ENCODE measurements at regions not wholly inside any gene's neighbourhood (a gene's known extent, or its start where the extent isn't known, plus 50 kb on each side); places are given as distances from the start of the nearest gene placed in this dataset.

DNA sequence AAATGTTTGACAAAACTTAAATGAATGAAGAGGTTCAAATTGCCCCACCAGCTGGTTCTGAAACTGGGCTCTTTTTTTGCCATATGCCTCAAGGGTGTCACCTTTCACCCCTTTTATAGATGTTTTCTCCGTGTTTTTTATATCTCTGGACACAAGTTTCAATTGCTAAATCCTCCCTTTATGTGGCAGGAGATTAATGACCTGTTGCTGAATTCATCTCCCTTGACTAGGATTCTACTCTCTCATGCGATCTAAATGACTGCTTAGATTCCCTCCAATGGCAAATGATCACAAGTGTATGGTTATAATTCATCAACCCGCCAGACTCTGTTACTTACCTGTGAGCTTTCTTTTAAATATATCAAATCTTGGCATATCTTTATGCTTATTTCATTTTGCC lies 677.0 kb upstream of the POT1 start:
- Histone ChIP-seq H3K27ac (no peak overlapping the region), H3K4me3 (no peak overlapping the region)

DNA sequence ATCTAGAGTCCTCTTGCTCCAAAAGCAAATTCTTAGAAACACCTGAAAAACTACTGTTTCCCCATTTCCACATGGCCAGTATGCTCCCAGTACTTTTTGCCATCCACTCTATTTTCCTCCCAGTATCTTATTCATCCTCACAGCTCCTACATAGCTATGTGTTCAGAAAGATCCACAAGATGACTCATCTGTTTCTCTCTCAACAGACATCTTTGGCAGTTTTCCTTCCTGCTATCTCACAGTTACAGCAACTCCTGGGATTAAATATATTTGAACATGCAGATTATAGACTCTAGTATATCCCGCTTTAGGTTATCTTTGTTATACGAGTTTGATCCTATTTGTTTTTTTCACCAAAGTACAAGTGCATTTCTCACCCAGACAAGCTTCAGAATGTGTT lies 675.6 kb upstream of the POT1 start:
- H3K27ac ChIP-seq, result no peak overlapping the region
- no peak overlapping the region for H3K4me3 ChIP-seq

GRCh38 chr7:125602441-125602840 lies 672.8 kb upstream of the POT1 start:
- Histone ChIP-seq H3K27ac (no peak overlapping the region), H3K4me3 (no peak overlapping the region)

GRCh38 chr7:125599387-125599786 lies 669.8 kb upstream of the POT1 start:
- Histone ChIP-seq H3K27ac (no peak overlapping the region), H3K4me3 (no peak overlapping the region)

DNA sequence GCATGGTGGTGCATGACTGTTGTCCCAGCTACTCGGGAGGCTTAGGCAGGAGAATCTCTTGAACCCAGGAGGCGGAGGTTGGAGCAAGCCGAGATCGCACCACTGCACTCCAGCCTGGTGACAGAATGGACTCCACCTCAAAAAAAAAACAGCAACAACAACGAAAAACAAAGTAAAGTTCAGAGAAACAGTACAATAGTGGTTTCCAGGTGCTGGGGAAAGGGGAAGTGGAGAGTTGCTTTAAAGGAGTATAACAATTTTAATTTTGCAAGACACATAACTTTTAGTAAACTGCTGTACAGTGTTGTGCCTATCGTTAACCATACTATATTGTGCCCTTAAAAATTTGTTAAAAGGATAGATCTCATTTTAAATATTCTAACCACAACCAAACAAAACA lies 662.7 kb upstream of the POT1 start:
- H3K27ac ChIP-seq, result no peak overlapping the region
- H3K4me3 ChIP-seq, result no peak overlapping the region

- Histone ChIP-seq H3K4me3 (no peak overlapping the region), H3K27ac (no peak overlapping the region)
Measured at GRCh38 chr7:125573126-125573525, 643.5 kb upstream of the POT1 start.

DNA sequence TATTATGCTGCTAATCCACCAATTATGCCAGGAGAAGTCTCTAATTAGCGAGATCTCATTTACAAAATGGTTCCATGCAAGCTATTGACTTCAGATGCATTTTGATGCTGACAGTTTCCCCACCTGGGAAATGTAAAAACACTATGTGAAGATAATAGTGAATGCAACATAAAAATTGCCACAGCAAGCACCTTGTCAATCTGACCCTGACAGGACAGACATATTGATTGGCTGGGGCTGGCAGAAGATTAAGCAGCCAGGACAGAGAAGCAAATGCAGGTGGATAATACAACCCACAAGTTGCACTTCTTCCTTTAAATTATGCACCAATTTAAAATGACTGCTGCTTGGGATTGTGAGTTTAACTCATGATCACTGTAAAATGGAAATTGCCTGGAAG lies 642.8 kb upstream of the POT1 start:
- H3K27ac ChIP-seq, result no peak overlapping the region
- H3K4me3 ChIP-seq, result no peak overlapping the region

GRCh38 chr7:125568799-125569198 lies 639.2 kb upstream of the POT1 start:
- H3K4me3 ChIP-seq, result no peak overlapping the region

GRCh38 chr7:125567686-125568085 lies 638.1 kb upstream of the POT1 start:
- Histone ChIP-seq H3K27ac (no peak overlapping the region), H3K4me3 (no peak overlapping the region)

More at GRCh38 chr7:125568799-125569198, 639.2 kb upstream of the POT1 start:
- H3K27ac ChIP-seq, result no peak overlapping the region

DNA sequence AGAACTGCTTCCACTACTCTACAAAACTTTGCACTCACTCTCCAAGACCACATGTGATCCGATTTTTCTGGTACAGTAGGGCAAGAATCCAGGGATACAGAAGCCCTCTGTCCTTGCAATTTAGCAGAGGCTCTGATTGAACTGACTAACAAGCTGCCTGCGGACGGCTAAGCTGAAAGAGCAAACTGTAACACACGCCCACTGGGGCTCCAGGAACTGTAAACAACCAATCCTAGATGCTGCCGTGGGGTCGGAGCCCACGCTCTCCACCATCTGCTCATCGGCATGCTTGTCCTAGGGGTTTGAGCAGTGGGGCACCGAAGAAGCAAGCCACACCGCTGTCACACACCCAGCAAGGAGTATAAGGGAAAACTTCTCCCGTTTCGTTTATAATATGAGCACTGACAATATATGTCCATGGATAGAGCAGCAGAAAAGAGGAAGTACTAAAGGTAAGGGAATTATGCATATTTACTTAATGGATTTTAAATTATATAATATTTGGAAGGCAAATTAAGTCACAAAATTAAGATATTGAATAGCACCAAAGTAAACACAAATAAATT lies 634.4 kb upstream of the POT1 start:
- no peak overlapping the region for H3K4me3 ChIP-seq
- H3K27ac ChIP-seq, result no peak overlapping the region

DNA sequence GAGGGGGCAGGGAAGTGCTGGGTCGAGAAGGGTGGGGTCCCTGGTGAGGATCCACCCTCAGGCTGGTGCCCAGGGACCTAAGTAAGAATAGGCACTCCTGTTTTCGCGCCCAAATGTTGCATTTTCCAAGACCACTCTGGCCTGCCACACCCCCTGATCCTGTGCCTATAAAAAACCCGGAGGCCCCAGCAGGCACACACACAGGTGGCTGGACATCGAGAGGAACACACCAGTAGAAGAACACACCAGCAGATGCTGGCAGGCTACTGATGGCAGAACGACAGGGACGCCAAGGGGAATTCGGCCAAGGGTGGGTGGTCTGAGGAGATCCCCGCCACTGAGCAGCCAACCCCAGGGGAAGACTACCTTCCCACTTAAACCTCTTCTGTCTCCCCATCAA lies 633.9 kb upstream of the POT1 start:
- H3K27ac ChIP-seq, result no peak overlapping the region
- H3K4me3 ChIP-seq, result no peak overlapping the region

DNA sequence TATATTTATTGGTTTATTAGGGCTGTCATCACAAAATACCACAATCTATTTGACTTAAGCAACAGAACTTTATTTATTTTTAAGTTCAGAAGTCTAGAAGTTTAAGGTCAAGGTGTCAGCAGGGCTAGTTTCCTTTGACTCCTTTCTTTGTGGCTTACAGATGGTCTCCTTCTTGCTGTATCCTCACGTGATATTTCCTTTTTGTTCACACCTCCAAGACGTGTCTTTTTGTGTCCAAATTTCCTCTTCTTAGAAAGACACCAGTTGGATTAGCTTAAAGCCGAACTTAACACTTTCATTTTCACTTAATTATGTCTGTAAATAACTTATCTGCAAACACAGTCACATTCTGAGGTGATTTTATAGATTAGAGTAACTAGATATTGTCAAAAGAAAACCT lies 631.4 kb upstream of the POT1 start:
- no peak overlapping the region for H3K27ac ChIP-seq
- no peak overlapping the region for H3K4me3 ChIP-seq

- Histone ChIP-seq H3K4me3 (no peak overlapping the region), H3K27ac (no peak overlapping the region)
Measured at GRCh38 chr7:125559921-125560320, 630.3 kb upstream of the POT1 start.

DNA sequence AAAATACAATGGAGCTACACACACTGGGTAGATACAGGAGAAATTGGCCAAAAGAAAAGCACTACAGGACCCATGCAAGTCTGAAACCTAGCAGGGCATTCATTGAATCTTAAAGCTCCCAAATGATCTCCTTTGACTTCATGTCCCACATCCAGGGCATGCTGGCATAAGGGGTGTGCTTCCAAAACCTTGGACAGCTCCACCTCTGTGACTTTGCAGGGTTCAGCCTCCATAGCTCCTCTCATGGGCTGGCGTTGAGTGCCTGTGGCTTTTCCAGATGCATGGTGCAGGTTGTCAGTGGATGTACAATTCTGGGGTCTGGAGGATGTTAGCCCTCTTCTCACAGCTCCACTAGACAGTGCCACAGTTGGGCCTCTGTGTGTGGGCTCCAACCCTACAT lies 626.3 kb upstream of the POT1 start:
- H3K27ac ChIP-seq, result no peak overlapping the region
- no peak overlapping the region for H3K4me3 ChIP-seq

DNA sequence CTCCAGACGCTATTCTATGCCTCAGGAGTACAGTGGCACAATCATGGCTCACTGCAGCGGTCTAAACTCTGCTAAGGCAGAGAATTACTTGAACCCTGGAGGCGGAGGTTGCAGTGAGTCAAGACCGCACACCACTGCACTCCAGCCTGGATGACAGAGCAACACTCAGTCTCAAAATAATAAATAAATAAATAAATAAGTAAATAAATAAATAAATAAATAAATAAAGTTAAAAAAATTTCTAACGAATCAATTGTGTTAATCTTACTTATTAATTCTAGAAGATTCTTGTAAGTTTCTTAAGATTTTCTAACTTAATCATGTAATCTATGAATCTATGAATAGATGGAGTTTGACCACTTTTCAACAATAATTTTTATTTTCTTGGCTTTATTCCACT lies 621.4 kb upstream of the POT1 start:
- no peak overlapping the region for H3K27ac ChIP-seq
- no peak overlapping the region for H3K4me3 ChIP-seq

- no peak overlapping the region for H3K27ac ChIP-seq
- H3K4me3 ChIP-seq, result no peak overlapping the region
Measured at GRCh38 chr7:125547505-125547904, 617.9 kb upstream of the POT1 start.

- Histone ChIP-seq H3K27ac (no peak overlapping the region), H3K4me3 (no peak overlapping the region)
Measured at GRCh38 chr7:125530553-125530952, 600.9 kb upstream of the POT1 start.

DNA sequence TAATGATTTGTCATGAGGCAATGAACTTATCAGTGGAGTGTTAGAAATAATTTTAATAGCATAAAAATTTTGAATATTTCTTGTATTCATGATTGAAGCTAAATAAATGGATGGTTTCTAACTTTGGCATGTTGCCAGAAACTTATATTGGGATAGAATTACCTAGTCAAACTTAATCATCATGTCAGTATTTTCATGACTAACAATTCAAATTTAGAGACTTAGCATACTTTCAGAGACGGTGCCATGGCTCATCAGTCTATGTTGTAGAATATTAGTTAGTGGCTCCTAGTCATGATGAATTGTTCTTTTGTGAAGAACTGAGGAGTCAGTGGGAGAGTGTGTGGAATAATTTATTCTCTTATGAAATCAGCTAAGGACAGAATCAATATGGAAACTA lies 599.6 kb upstream of the POT1 start:
- Histone ChIP-seq H3K4me3 (no peak overlapping the region), H3K27ac (no peak overlapping the region)

DNA sequence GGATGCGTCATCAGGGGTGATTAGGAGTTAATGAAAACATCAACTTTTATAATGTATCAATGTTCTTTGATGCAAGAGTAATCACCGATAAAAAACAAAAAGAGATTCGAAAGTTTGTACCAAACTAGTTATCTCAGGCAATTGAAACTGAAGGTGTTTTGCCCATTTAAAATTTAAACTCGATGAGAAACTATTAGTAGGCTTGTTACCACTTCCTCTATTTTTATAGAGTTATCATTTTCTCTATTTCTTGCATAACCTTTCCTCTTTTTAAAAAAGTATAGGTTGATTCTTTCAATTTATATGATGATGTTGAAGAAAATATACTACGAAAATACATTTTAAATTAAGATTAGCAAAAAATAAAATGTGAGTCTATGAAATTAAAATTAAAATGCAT lies 597.3 kb upstream of the POT1 start:
- H3K27ac ChIP-seq, result no peak overlapping the region
- no peak overlapping the region for H3K4me3 ChIP-seq

- Histone ChIP-seq H3K27ac (no peak overlapping the region), H3K4me3 (no peak overlapping the region)
Measured at GRCh38 chr7:125526092-125526491, 596.5 kb upstream of the POT1 start.

- no peak overlapping the region for H3K4me3 ChIP-seq
- H3K27ac ChIP-seq, result no peak overlapping the region
Measured at GRCh38 chr7:125516194-125516593, 586.6 kb upstream of the POT1 start.

GRCh38 chr7:125512373-125512772 lies 582.7 kb upstream of the POT1 start:
- H3K4me3 ChIP-seq, result no peak overlapping the region

GRCh38 chr7:125511310-125511709 lies 581.7 kb upstream of the POT1 start:
- no peak overlapping the region for H3K4me3 ChIP-seq
- no peak overlapping the region for H3K27ac ChIP-seq

More at GRCh38 chr7:125512373-125512772, 582.7 kb upstream of the POT1 start:
- H3K27ac ChIP-seq, result no peak overlapping the region

Measured in skin epidermis (tissue), 12 donors.